Heart left ventricle (tissue), 16 donors: ENCODE measurements at regions not wholly inside any gene's neighbourhood (a gene's known extent, or its start where the extent isn't known, plus 50 kb on each side); places are given as distances from the start of the nearest gene placed in this dataset.

Experiments
- ATAC-seq, 4 donors: fragments of 200-7000 bp; cut with Tn5 transposase; one replicate each; pipeline ENCODE4 v1.9.1; 2020 to 2022; ENCODE audit warnings: moderate library complexity in 4 of 4, mild to moderate bottlenecking in 3 of 4, moderate number of reproducible peaks in 1 of 4
- DNase-seq, 5 donors: peaks; one replicate each; pipeline ENCODE4 v3.0.0-alpha.2; 2020
- H3K27ac ChIP-seq, 12 donors: fragments of 200-600 bp; sonication (generic) in 4 of 12; one replicate each; pipeline versions ENCODE4 v1.5.0 to v1.8.0; 2016 to 2022; ENCODE audit warnings: mild to moderate bottlenecking in 2 of 12
- H3K27me3 ChIP-seq, 9 donors: fragments of 200-600 bp; sonication (generic) in 2 of 9; one replicate each; pipeline versions ENCODE4 v1.5.1 to v1.8.0; 2016 to 2022; ENCODE audit warnings: mild to moderate bottlenecking in 3 of 9
- H3K36me3 ChIP-seq, 9 donors: fragments of 200-600 bp; sonication (generic) in 2 of 9; one replicate each; pipeline versions ENCODE4 v1.5.0 to v1.8.0; 2018 to 2022; ENCODE audit warnings: mild to moderate bottlenecking in 2 of 9
- H3K4me1 ChIP-seq, 12 donors: fragments of 200-600 bp; sonication (generic) in 4 of 12; one replicate each; pipeline versions ENCODE4 v1.5.0 to v1.8.0; 2016 to 2022; ENCODE audit warnings: mild to moderate bottlenecking in 3 of 12
- H3K4me3 ChIP-seq, 12 donors: fragments of 200-600 bp; sonication (generic) in 4 of 12; one replicate each; pipeline versions ENCODE4 v1.5.0 to v1.8.0; 2017 to 2022; ENCODE audit warnings: mild to moderate bottlenecking in 9 of 12, moderate library complexity in 4 of 12
- H3K9me3 ChIP-seq, 12 donors: fragments of 200-600 bp; sonication (generic) in 4 of 12; one replicate each; pipeline versions ENCODE4 v1.5.0 to v1.8.0; 2016 to 2022; ENCODE audit warnings: mild to moderate bottlenecking in 1 of 12
- CTCF ChIP-seq, 12 donors: fragments of 200-600 bp; sonication (generic) in 4 of 12; IDR thresholded peaks; one replicate each; pipeline versions ENCODE4 v1.5.0 to v1.8.0; 2018 to 2022; ENCODE audit warnings: antibody characterized with exemption in 12 of 12, mild to moderate bottlenecking in 5 of 12
- POLR2A ChIP-seq, 2 donors: fragments of 450-650 bp; IDR thresholded peaks; one replicate each; pipeline ENCODE4 v1.6.1; 2017; ENCODE audit warnings: antibody characterized with exemption in 2 of 2, mild to moderate bottlenecking in 2 of 2, moderate library complexity in 2 of 2
- whole genome bisulfite sequencing, 4 donors: extraction: QIAGEN DNeasy Blood & Tissue Kit in 2 of 4; methylation state at CpG; one replicate each; pipeline versions ENCODE4 v1.1.5 to v1.1.7; 2013 to 2018; 5-methylcytosine and 5-hydroxymethylcytosine counted together
- intact Hi-C, 10 donors: fragments of 100-400 bp; cut with DNase I; formaldehyde crosslinking; loops; one replicate each; pipeline versions ENCODE4 v1.11.1 to v1.14.2; 2022
- donor health status: ischemic (EF 13 %, LVEDD 7.1; RV severe dilation, severe dysfunction).
- donor health status: healthy with polysubstance abuse.
- donor health status: DM: no; HTN: yes; CAD: no.
- donor health status: DM: no; HTN: no; CAD: no.
- donor health status: ischemic (EF 25% LVEDD 6.9; RV normal size, moderate dysfunction).
- donor health status: ischemic (EF 25% LVEDD 5.7; RV mildly dilated, moderate dysfunction).
- donor health status: healthy.
- donor health status: DM: yes; HTN: yes; CAD: no.
- donor health status: ischemic (EF 35%, LVEDD 5.7; RV mildly dilated, moderate dysfunction).
- donor health status: nonischemic (EF 11% LVEDD 7.7; RV severe dilation, severe dysfunction).
- donor health status: DM: yes; HTN: yes; CAD: no.
- donor health status: PGD.
- donor health status: ischemic (EF 29% LVEDD 5.4; RV normal size, mild dysfunction).
- donor health status: nonischemic (EF 23%, LVEDD 6.1; RV moderate dilation, normal function).

- Histone ChIP-seq H3K27ac (no peak overlapping the region), H3K4me3 (no peak overlapping the region), H3K9me3 (no peaks in the 10 kb centered on the region), H3K27me3 (no peaks in the 10 kb centered on the region), H3K36me3 (no peaks in the 10 kb centered on the region), H3K4me1 (no peaks in the 10 kb centered on the region)
- TF ChIP-seq CTCF (IDR thresholded peaks at IDR 0.05) (no peak), POLR2A (IDR thresholded peaks at IDR 0.05) (no peak)
- WGBS, 4 donors: 60 to 69% (median 61%) methylated on average over 2 of the region's 2 CpGs
- intact Hi-C loops: no loop called here
- DNase-seq: no peak
- ATAC-seq: no peak
Measured at GRCh38 chr6:54632984-54633565, 213.5 kb upstream of the FAM83B start.

- H3K4me3 ChIP-seq: no peak overlapping the region
- H3K27me3 ChIP-seq: no peaks in the 10 kb centered on the region
- ATAC-seq (no peak), DNase-seq (no peak)
- H3K27ac ChIP-seq: no peak overlapping the region
- no peaks in the 10 kb centered on the region for H3K4me1 ChIP-seq
- 20 to 37% (median 32%) methylated on average over 4 of the region's 4 CpGs for WGBS, 4 donors
- no peak for TF ChIP-seq CTCF (IDR thresholded peaks at IDR 0.05)
- no peak for TF ChIP-seq POLR2A (IDR thresholded peaks at IDR 0.05)
- no peaks in the 10 kb centered on the region for H3K36me3 ChIP-seq
- intact Hi-C loops: no loop called here
- no peaks in the 10 kb centered on the region for H3K9me3 ChIP-seq
Measured at GRCh38 chr6:54633601-54634000, 213.0 kb upstream of the FAM83B start.

GRCh38 chr6:54640911-54641310, 205.7 kb upstream of the FAM83B start:
- Histone ChIP-seq H3K9me3 (no peaks in the 10 kb centered on the region), H3K27ac (no peak overlapping the region), H3K4me1 (no peaks in the 10 kb centered on the region), H3K4me3 (no peak overlapping the region), H3K27me3 (no peaks in the 10 kb centered on the region), H3K36me3 (no peaks in the 10 kb centered on the region)
- no peak for DNase-seq
- no peak for ATAC-seq
- TF ChIP-seq CTCF (IDR thresholded peaks at IDR 0.05) (no peak), POLR2A (IDR thresholded peaks at IDR 0.05) (no peak)
- 64 to 79% (median 72%) methylated on average over 1 of the region's 1 CpG for WGBS, 4 donors
- intact Hi-C loops: no loop called here

GRCh38 chr6:54646069-54646950, 200.3 kb upstream of the FAM83B start:
- TF ChIP-seq POLR2A (IDR thresholded peaks at IDR 0.05) (no peak), CTCF (IDR thresholded peaks at IDR 0.05) (no peak)
- intact Hi-C loops: no loop called here
- 39 to 64% (median 49%) methylated on average over 4 of the region's 4 CpGs for WGBS, 4 donors
- Histone ChIP-seq H3K9me3 (peaks cover 0 to 2% (median 0%) of the 10 kb centered on the region in 12 donors), H3K27ac (peak overlapping the region in 1 of 12 donors; percentile 0), H3K4me1 (no peaks in the 10 kb centered on the region), H3K36me3 (no peaks in the 10 kb centered on the region), H3K27me3 (no peaks in the 10 kb centered on the region), H3K4me3 (no peak overlapping the region)
- ATAC-seq (no peak), DNase-seq (no peak)
